ENCODE measurements at regions not wholly inside any gene's neighbourhood (a gene's known extent, or its start where the extent isn't known, plus 50 kb on each side); places are given as distances from the start of the nearest gene placed in this dataset.

DNA sequence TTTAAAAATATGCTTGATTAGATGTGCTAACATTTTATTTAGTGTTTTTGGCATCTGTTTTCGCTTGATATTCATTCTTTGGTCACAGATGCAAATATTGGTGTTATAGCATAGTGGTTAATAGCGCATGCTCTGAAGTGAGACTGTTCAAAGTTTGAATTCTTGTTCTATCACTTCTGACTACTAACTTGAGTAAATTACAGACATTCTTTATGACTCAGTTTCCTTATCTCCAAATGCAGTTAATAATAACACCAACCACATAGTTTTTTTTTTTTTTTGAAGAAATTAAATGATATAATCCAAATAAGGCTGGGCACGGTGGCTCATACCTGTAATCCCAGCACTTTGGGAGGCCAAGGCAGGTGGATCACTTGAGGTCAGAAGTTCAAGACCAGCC is 81.0 kb downstream of the TMX1 start:
- Histone ChIP-seq H4K20me1 (ENCODE audit: control insufficient read depth, insufficient read depth, low read depth, low read length) (no peaks in the 10 kb centered on the region), H3K9me3 (ENCODE audit: control insufficient read depth, insufficient read depth, low read length) (no peaks in the 10 kb centered on the region), H3K36me3 (ENCODE audit: control insufficient read depth, low read length) (no peaks in the 10 kb centered on the region), H3K9me2 (replicated peaks; ENCODE audit: control insufficient read depth, low read length) (no peaks in the 10 kb centered on the region), H3K79me2 (ENCODE audit: control insufficient read depth, low read length) (no peaks in the 10 kb centered on the region), H3K4me3 (ENCODE audit: low read length) (no peak overlapping the region), H3F3A (ENCODE audit: control insufficient read depth, insufficient read depth) (no peaks in the 10 kb centered on the region), H3K4me1 (ENCODE audit: control insufficient read depth, low read length) (no peaks in the 10 kb centered on the region), H3K27ac (ENCODE audit: low read depth, low read length) (no peak overlapping the region), H3K27me3 (ENCODE audit: control insufficient read depth, low read length) (peaks cover 17% of the 10 kb centered on the region), H3K4me2 (ENCODE audit: low read length) (no peak overlapping the region)
- TF ChIP-seq EZH2phosphoT487 (IDR thresholded peaks at IDR 0.05; ENCODE audit: borderline replicate concordance, low read length) (no peak), CTCF (IDR thresholded peaks at IDR 0.05; ENCODE audit: low read depth, low read length, poor library complexity, severe bottlenecking) (no peak)

DNA sequence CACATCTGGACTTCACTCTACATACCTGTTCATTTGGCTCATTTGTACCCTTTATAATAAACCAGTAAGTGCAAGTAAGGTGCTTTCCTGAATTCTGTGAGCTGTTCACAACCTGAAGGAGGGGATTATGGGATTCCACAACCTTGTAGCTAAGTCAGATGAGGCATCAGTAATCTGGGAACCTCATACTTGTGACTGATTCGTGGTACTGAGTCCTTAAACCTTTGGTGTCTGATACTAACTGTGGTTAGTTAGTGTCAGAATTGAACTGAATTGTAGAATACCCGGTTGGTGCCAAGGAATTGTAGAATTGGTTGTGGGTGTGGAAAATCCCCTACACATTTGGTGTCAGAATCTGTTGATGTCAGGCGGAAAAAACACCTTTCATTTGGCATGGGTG is 83.4 kb downstream of the TMX1 start:
- Histone ChIP-seq H3F3A (ENCODE audit: control insufficient read depth, insufficient read depth) (no peaks in the 10 kb centered on the region), H3K79me2 (ENCODE audit: control insufficient read depth, low read length) (no peaks in the 10 kb centered on the region), H3K9me3 (ENCODE audit: control insufficient read depth, insufficient read depth, low read length) (no peaks in the 10 kb centered on the region), H3K4me2 (ENCODE audit: low read length) (no peak overlapping the region), H3K36me3 (ENCODE audit: control insufficient read depth, low read length) (no peaks in the 10 kb centered on the region), H3K27ac (ENCODE audit: low read depth, low read length) (no peak overlapping the region), H3K9me2 (replicated peaks; ENCODE audit: control insufficient read depth, low read length) (no peaks in the 10 kb centered on the region), H3K4me3 (ENCODE audit: low read length) (no peak overlapping the region), H4K20me1 (ENCODE audit: control insufficient read depth, insufficient read depth, low read depth, low read length) (no peaks in the 10 kb centered on the region), H3K4me1 (ENCODE audit: control insufficient read depth, low read length) (no peaks in the 10 kb centered on the region), H3K27me3 (ENCODE audit: control insufficient read depth, low read length) (peaks cover 23% of the 10 kb centered on the region)
- no peak for TF ChIP-seq EZH2phosphoT487 (IDR thresholded peaks at IDR 0.05; ENCODE audit: borderline replicate concordance, low read length)
- no peak for TF ChIP-seq CTCF (IDR thresholded peaks at IDR 0.05; ENCODE audit: low read depth, low read length, poor library complexity, severe bottlenecking)

- H3K4me2 ChIP-seq (ENCODE audit: low read length) = no peak overlapping the region
- H3K27me3 ChIP-seq (ENCODE audit: control insufficient read depth, low read length) = peaks cover 38% of the 10 kb centered on the region
- H3K27ac ChIP-seq (ENCODE audit: low read depth, low read length) = no peak overlapping the region
- no peaks in the 10 kb centered on the region for H3K9me2 ChIP-seq (replicated peaks; ENCODE audit: control insufficient read depth, low read length)
- H3K9me3 ChIP-seq (ENCODE audit: control insufficient read depth, insufficient read depth, low read length) = no peaks in the 10 kb centered on the region
- H3K36me3 ChIP-seq (ENCODE audit: control insufficient read depth, low read length) = no peaks in the 10 kb centered on the region
- no peaks in the 10 kb centered on the region for H3K4me1 ChIP-seq (ENCODE audit: control insufficient read depth, low read length)
- TF ChIP-seq CTCF (IDR thresholded peaks at IDR 0.05; ENCODE audit: low read depth, low read length, poor library complexity, severe bottlenecking) (no peak), EZH2phosphoT487 (IDR thresholded peaks at IDR 0.05; ENCODE audit: borderline replicate concordance, low read length) (no peak)
- no peaks in the 10 kb centered on the region for H3K79me2 ChIP-seq (ENCODE audit: control insufficient read depth, low read length)
- H3F3A ChIP-seq (ENCODE audit: control insufficient read depth, insufficient read depth) = no peaks in the 10 kb centered on the region
- H3K4me3 ChIP-seq (ENCODE audit: low read length) = no peak overlapping the region
- H4K20me1 ChIP-seq (ENCODE audit: control insufficient read depth, insufficient read depth, low read depth, low read length) = no peaks in the 10 kb centered on the region
Measured at GRCh38 chr14:51327376-51327775, 87.3 kb downstream of the TMX1 start.

Data from DOHH2 (cell line).